ENCODE measurements at regions not wholly inside any gene's neighbourhood (a gene's known extent, or its start where the extent isn't known, plus 50 kb on each side); places are given as distances from the start of the nearest gene placed in this dataset.

GRCh38 chr20:21632735-21633053, 72.8 kb upstream of the PAX1 start:
- TF ChIP-seq POLR2AphosphoS5 (IDR thresholded peaks at IDR 0.05): no peak
- TF ChIP-seq, protein P1, sequence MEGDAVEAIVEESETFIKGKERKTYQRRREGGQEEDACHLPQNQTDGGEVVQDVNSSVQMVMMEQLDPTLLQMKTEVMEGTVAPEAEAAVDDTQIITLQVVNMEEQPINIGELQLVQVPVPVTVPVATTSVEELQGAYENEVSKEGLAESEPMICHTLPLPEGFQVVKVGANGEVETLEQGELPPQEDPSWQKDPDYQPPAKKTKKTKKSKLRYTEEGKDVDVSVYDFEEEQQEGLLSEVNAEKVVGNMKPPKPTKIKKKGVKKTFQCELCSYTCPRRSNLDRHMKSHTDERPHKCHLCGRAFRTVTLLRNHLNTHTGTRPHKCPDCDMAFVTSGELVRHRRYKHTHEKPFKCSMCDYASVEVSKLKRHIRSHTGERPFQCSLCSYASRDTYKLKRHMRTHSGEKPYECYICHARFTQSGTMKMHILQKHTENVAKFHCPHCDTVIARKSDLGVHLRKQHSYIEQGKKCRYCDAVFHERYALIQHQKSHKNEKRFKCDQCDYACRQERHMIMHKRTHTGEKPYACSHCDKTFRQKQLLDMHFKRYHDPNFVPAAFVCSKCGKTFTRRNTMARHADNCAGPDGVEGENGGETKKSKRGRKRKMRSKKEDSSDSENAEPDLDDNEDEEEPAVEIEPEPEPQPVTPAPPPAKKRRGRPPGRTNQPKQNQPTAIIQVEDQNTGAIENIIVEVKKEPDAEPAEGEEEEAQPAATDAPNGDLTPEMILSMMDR (IDR thresholded peaks at IDR 0.05 in 8 of 11, conservative IDR thresholded peaks at IDR 0.05 in 3 of 11): no peak
- WGBS, 5 donors: 20 to 46% (median 29%) methylated on average over 2 of the region's 2 CpGs
- Histone ChIP-seq H3K9me3 (no peaks in the 10 kb centered on the region), H3K36me3 (no peaks in the 10 kb centered on the region), H3K4me3 (no peak overlapping the region), H3K27ac (no peak overlapping the region), H3K27me3 (replicated peaks in 1 of 7) (peaks cover 0 to 12% (median 0%) of the 10 kb centered on the region in 7 donors), H3K4me1 (no peaks in the 10 kb centered on the region)
- DNase-seq: no peak
- intact Hi-C loops (cut with DNase I; ENCODE audit: low total_unique reads): no loop called here

GRCh38 chr20:21632031-21632734, 73.3 kb upstream of the PAX1 start:
- H3K27me3 ChIP-seq (replicated peaks in 1 of 7): peaks cover 0 to 12% (median 0%) of the 10 kb centered on the region in 7 donors
- no peaks in the 10 kb centered on the region for H3K4me1 ChIP-seq
- DNase-seq: no peak
- intact Hi-C loops (cut with DNase I; ENCODE audit: low total_unique reads): no loop called here
- no peak overlapping the region for H3K4me3 ChIP-seq
- WGBS, 5 donors: 61 to 84% (median 80%) methylated on average over 5 to 7 of the region's 7 CpGs
- H3K36me3 ChIP-seq: no peaks in the 10 kb centered on the region
- no peak overlapping the region for H3K27ac ChIP-seq
- H3K9me3 ChIP-seq: no peaks in the 10 kb centered on the region
- TF ChIP-seq POLR2AphosphoS5 (IDR thresholded peaks at IDR 0.05) (no peak), POLR2A (IDR thresholded peaks at IDR 0.05) (no peak)
- TF ChIP-seq, protein P1 (IDR thresholded peaks at IDR 0.05 in 8 of 11, conservative IDR thresholded peaks at IDR 0.05 in 3 of 11): no peak

DNA sequence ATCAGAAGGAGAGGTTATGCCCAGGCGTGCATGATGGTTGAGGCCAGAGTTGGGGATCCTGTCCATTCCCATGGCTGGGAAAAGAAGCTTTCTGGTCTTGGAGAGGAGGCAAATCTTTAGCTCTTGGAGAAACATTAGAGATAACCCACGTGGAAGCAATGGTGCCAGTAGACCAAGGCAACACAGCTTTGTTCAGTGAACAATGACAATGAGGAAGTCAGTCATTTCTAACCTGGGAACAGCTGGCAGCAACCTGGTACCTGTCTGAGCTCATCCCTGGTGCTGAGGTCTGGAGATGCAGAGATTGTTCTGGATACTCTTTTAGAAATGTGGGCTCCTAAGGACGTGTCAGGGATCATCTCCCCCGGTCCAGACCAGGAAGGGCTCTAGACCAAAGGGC, 76.7 kb upstream of the PAX1 start:
- TF ChIP-seq POLR2AphosphoS5 (IDR thresholded peaks at IDR 0.05) (no peak), POLR2A (IDR thresholded peaks at IDR 0.05) (no peak)
- TF ChIP-seq, protein P1 (IDR thresholded peaks at IDR 0.05 in 8 of 11, conservative IDR thresholded peaks at IDR 0.05 in 3 of 11): no peak
- peaks cover 0 to 30% (median 5%) of the 10 kb centered on the region in 7 donors for H3K27me3 ChIP-seq (replicated peaks in 1 of 7)
- no peaks in the 10 kb centered on the region for H3K4me1 ChIP-seq
- no peak for DNase-seq
- 62 to 80% (median 69%) methylated on average over 2 to 4 of the region's 4 CpGs for WGBS, 5 donors
- H3K27ac ChIP-seq: no peak overlapping the region
- no peak overlapping the region for H3K4me3 ChIP-seq
- intact Hi-C loops (cut with DNase I; ENCODE audit: low total_unique reads): no loop called here
- peaks cover 0 to 4% (median 0%) of the 10 kb centered on the region in 8 donors for H3K9me3 ChIP-seq
- no peaks in the 10 kb centered on the region for H3K36me3 ChIP-seq

DNA sequence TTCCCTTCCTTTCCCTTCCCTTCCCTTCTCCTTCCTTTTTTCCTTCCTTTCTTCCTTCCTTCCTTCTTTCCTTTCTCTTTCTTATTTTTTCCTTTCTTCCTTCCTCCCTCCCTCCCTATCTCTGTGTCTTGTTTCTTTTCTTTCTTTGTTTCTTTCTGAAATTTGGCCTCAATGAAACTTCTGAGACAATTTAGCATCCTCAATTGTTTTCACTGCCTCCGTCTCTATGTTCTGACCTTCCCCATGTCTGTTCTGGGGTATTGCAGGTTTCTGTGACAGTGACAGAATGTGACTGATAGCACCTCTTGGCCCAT, 81.7 kb upstream of the PAX1 start:
- DNase-seq: no peak
- H3K4me3 ChIP-seq: no peak overlapping the region
- 86 to 91% (median 90%) methylated on average over 1 of the region's 1 CpG for WGBS, 5 donors
- H3K27me3 ChIP-seq (replicated peaks in 1 of 7): peaks cover 0 to 37% (median 0%) of the 10 kb centered on the region in 7 donors
- no peaks in the 10 kb centered on the region for H3K36me3 ChIP-seq
- H3K4me1 ChIP-seq: no peaks in the 10 kb centered on the region
- TF ChIP-seq POLR2A (IDR thresholded peaks at IDR 0.05) (no peak), POLR2AphosphoS5 (IDR thresholded peaks at IDR 0.05) (no peak)
- TF ChIP-seq, protein P1 (IDR thresholded peaks at IDR 0.05 in 8 of 11, conservative IDR thresholded peaks at IDR 0.05 in 3 of 11): no peak
- H3K9me3 ChIP-seq: peaks cover 0 to 15% (median 3%) of the 10 kb centered on the region in 8 donors
- intact Hi-C loops (cut with DNase I; ENCODE audit: low total_unique reads): no loop called here
- no peak overlapping the region for H3K27ac ChIP-seq
